Sigmoid colon (tissue), 3 donors: ENCODE measurements at regions not wholly inside any gene's neighbourhood (a gene's known extent, or its start where the extent isn't known, plus 50 kb on each side); places are given as distances from the start of the nearest gene placed in this dataset.

Source experiments
- CTCF ChIP-seq, 4 experiments: fragments of 450-650 bp in 3 of 4; fragments of 200-600 bp in 1 of 4; IDR thresholded peaks; one replicate each; pipeline ENCODE4 v1.5.1; 2016 to 2019; ENCODE audit warnings: antibody characterized with exemption in 4 of 4, mild to moderate bottlenecking in 3 of 4, moderate library complexity in 2 of 4
- POLR2A ChIP-seq, 2 donors: fragments of 450-650 bp; IDR thresholded peaks; one replicate each; pipeline ENCODE4 v1.6.1; 2016; ENCODE audit warnings: antibody characterized with exemption in 2 of 2, mild to moderate bottlenecking in 2 of 2, moderate library complexity in 2 of 2

- TF ChIP-seq POLR2A (IDR thresholded peaks at IDR 0.05) (no peak), CTCF (IDR thresholded peaks at IDR 0.05) (no peak)
Measured at GRCh38 chr4:175453456-175453855, 358.6 kb downstream of the GPM6A start.
